ENCODE measurements at regions not wholly inside any gene's neighbourhood (a gene's known extent, or its start where the extent isn't known, plus 50 kb on each side); places are given as distances from the start of the nearest gene placed in this dataset.
"Not testable (repeated sequence)": the region's sequence is repeated elsewhere in the genome, so short reads cannot be mapped to it uniquely, and the experiment has no call there.

DNA sequence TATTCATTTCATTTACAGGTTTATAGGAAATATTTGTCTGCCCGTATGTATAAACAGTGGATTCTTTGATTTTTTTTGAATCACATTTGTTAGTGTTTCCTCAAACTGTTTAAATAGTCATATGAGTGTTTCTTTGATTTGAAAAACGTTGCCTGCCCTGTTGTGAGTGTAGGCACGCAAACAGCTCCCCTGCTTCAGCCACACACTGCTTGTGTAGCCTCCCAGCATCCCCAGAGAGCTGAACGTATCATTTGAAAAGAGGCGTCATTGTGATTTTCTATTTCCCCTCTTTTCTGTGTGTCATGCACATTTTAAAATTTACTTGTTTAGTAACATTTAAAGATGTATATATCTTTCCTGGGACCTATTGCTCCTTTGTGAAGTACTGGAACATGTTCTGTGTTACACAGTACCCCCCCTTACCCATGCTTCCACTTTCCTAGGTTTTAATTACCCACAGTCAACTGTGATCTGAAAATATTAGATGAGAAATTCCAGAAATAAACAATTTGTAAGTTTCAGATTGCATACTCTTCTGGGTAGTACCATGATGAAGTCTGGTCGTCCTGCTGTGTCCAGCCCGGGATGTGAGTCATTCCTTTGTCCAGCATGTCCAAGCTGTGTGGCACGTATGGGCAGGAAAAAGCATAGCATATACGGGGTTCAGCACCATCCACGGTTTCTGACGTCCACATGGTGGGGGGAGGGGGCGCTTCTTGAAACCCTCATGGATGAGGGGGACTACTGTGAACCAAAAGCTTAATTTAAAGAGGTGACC lies 78.7 kb downstream of the NPIPB11 start:
- not testable (repeated sequence) for H3K4me3 ChIP-seq (ENCODE audit: low read length in 3 of 3); H3K9me3 ChIP-seq (ENCODE audit: control insufficient read depth in 3 of 3, low read length in 3 of 3); H3K27ac ChIP-seq (ENCODE audit: low read depth, low read length); H3K27me3 ChIP-seq (ENCODE audit: control insufficient read depth in 3 of 3, insufficient read depth in 3 of 3, low read length in 3 of 3); H3K9ac ChIP-seq (ENCODE audit: low read depth in 1 of 3, low read length in 3 of 3); H3K36me3 ChIP-seq (ENCODE audit: control insufficient read depth in 3 of 3, insufficient read depth in 3 of 3, low read length in 3 of 3); H3K4me1 ChIP-seq (ENCODE audit: control insufficient read depth in 3 of 3, insufficient read depth in 3 of 3, low read length in 3 of 3)

- not testable (repeated sequence) for H3K4me3 ChIP-seq (ENCODE audit: low read length in 3 of 3); H3K27me3 ChIP-seq (ENCODE audit: control insufficient read depth in 3 of 3, insufficient read depth in 3 of 3, low read length in 3 of 3); H3K27ac ChIP-seq (ENCODE audit: low read depth, low read length); H3K9me3 ChIP-seq (ENCODE audit: control insufficient read depth in 3 of 3, low read length in 3 of 3); H3K36me3 ChIP-seq (ENCODE audit: control insufficient read depth in 3 of 3, insufficient read depth in 3 of 3, low read length in 3 of 3); H3K9ac ChIP-seq (ENCODE audit: low read depth in 1 of 3, low read length in 3 of 3); H3K4me1 ChIP-seq (ENCODE audit: control insufficient read depth in 3 of 3, insufficient read depth in 3 of 3, low read length in 3 of 3)
Measured at GRCh38 chr16:29326164-29327125, 80.1 kb downstream of the NPIPB11 start.

DNA sequence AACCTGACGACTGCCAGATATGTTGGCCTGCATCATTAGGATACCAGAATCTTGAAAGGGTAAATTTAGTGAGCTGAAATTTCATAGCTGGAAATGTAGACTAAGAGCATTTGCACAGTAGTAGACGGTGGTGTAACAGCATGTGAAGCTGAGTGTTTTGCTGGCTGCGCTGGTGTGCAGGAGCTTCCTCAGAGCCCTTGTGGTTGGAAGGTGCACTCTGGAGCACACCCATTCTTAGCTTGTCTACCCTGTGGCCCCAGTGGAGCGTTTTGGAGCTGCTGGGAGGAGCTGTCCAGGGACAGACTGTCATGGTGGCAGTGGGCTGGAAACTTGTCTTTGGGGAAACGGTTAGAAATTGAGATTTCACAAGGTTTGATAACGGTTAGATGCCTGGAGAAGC lies 82.8 kb downstream of the NPIPB11 start:
- not testable (repeated sequence) for H3K27ac ChIP-seq (ENCODE audit: low read depth, low read length); H3K9ac ChIP-seq (ENCODE audit: low read depth in 1 of 3, low read length in 3 of 3); H3K4me3 ChIP-seq (ENCODE audit: low read length in 3 of 3); H3K9me3 ChIP-seq (ENCODE audit: control insufficient read depth in 3 of 3, low read length in 3 of 3); H3K27me3 ChIP-seq (ENCODE audit: control insufficient read depth in 3 of 3, insufficient read depth in 3 of 3, low read length in 3 of 3); H3K4me1 ChIP-seq (ENCODE audit: control insufficient read depth in 3 of 3, insufficient read depth in 3 of 3, low read length in 3 of 3); H3K36me3 ChIP-seq (ENCODE audit: control insufficient read depth in 3 of 3, insufficient read depth in 3 of 3, low read length in 3 of 3)

- Histone ChIP-seq H3K27ac (ENCODE audit: low read depth, low read length) (no peak overlapping the region), H3K27me3 (ENCODE audit: control insufficient read depth in 3 of 3, insufficient read depth in 3 of 3, low read length in 3 of 3) (peaks cover 0 to 3% (median 0%) of the 10 kb centered on the region in 3 donors)
Measured at GRCh38 chr16:29321585-29321984, 84.9 kb downstream of the NPIPB11 start.

GRCh38 chr16:29321000-29321393 lies 85.5 kb downstream of the NPIPB11 start:
- Histone ChIP-seq H3K9ac (ENCODE audit: low read depth in 1 of 3, low read length in 3 of 3) (no peak overlapping the region), H3K4me1 (ENCODE audit: control insufficient read depth in 3 of 3, insufficient read depth in 3 of 3, low read length in 3 of 3) (peaks cover 2 to 4% (median 2%) of the 10 kb centered on the region in 3 donors), H3K9me3 (ENCODE audit: control insufficient read depth in 3 of 3, low read length in 3 of 3) (no peaks in the 10 kb centered on the region), H3K4me3 (ENCODE audit: low read length in 3 of 3) (no peak overlapping the region), H3K27ac (ENCODE audit: low read depth, low read length) (no peak overlapping the region), H3K36me3 (ENCODE audit: control insufficient read depth in 3 of 3, insufficient read depth in 3 of 3, low read length in 3 of 3) (no peaks in the 10 kb centered on the region), H3K27me3 (ENCODE audit: control insufficient read depth in 3 of 3, insufficient read depth in 3 of 3, low read length in 3 of 3) (peaks cover 0 to 7% (median 3%) of the 10 kb centered on the region in 3 donors)

More at GRCh38 chr16:29321585-29321984, 84.9 kb downstream of the NPIPB11 start:
- H3K36me3 ChIP-seq (ENCODE audit: control insufficient read depth in 3 of 3, insufficient read depth in 3 of 3, low read length in 3 of 3) = no peaks in the 10 kb centered on the region
- no peaks in the 10 kb centered on the region for H3K4me1 ChIP-seq (ENCODE audit: control insufficient read depth in 3 of 3, insufficient read depth in 3 of 3, low read length in 3 of 3)
- H3K9me3 ChIP-seq (ENCODE audit: control insufficient read depth in 3 of 3, low read length in 3 of 3) = no peaks in the 10 kb centered on the region
- H3K9ac ChIP-seq (ENCODE audit: low read depth in 1 of 3, low read length in 3 of 3) = no peak overlapping the region
- H3K4me3 ChIP-seq (ENCODE audit: low read length in 3 of 3) = no peak overlapping the region

DNA sequence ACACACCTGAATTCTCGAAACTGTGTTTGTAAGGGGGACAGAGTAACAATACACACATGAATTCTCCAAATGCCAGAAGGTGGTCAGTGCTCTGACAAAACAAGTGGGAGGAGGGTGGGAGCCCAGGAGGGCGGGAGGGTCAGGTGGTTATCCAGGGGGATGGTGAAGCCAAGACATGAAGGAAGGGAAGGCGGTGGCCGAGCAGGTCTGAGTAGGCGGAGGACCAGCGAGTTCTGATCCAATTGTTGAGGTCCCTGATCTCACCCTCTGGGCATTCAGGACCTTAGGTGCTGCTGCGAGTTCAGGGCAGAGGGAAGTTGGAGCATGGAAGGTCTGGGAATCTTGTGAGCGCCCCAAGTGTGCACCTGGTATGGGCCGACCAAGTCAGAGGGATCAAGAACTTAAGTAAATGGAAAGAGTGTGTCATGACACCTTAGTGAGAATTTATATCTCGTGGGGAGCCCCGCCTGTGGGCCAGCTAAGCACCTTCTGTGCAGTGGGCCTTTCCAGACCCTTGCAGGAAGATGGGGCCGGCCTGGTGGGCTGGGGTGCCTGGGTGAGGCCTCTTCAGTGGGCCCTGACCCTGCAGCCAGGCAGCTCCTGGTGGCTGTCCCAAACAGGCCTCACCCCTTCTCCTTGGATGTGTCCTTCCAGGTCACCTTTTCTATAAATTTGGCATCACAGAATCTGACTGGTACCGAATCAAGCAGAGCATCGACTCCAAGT lies 86.1 kb downstream of the NPIPB11 start:
- Histone ChIP-seq H3K36me3 (ENCODE audit: control insufficient read depth in 3 of 3, insufficient read depth in 3 of 3, low read length in 3 of 3) (no peaks in the 10 kb centered on the region), H3K27ac (ENCODE audit: low read depth, low read length) (no peak overlapping the region), H3K27me3 (ENCODE audit: control insufficient read depth in 3 of 3, insufficient read depth in 3 of 3, low read length in 3 of 3) (peaks cover 0 to 7% (median 3%) of the 10 kb centered on the region in 3 donors), H3K4me3 (ENCODE audit: low read length in 3 of 3) (no peak overlapping the region), H3K4me1 (ENCODE audit: control insufficient read depth in 3 of 3, insufficient read depth in 3 of 3, low read length in 3 of 3) (peaks cover 2 to 6% (median 3%) of the 10 kb centered on the region in 3 donors), H3K9me3 (ENCODE audit: control insufficient read depth in 3 of 3, low read length in 3 of 3) (no peaks in the 10 kb centered on the region), H3K9ac (ENCODE audit: low read depth in 1 of 3, low read length in 3 of 3) (no peak overlapping the region)

DNA sequence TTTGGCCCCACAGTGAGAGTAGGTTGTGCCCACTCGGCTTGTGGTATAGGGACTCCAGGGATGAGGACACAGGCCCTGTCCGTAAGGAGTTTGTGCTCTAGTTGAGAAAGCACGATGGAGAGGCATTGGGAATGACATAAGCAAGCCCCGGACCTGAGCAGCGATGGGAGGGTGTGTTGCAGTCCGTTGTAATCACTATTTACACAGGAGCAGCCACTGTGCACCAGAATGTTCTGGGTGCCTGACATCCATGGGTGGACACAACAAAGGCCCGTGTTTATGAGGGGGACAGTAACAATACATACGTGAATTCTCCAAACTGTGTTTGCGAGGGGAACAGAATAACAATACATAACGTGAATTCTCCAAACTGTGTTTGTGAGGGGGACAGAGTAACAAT lies 86.8 kb downstream of the NPIPB11 start:
- peaks cover 2 to 6% (median 3%) of the 10 kb centered on the region in 3 donors for H3K4me1 ChIP-seq (ENCODE audit: control insufficient read depth in 3 of 3, insufficient read depth in 3 of 3, low read length in 3 of 3)
- H3K4me3 ChIP-seq (ENCODE audit: low read length in 3 of 3) = no peak overlapping the region
- peaks cover 0 to 7% (median 3%) of the 10 kb centered on the region in 3 donors for H3K27me3 ChIP-seq (ENCODE audit: control insufficient read depth in 3 of 3, insufficient read depth in 3 of 3, low read length in 3 of 3)
- no peak overlapping the region for H3K9ac ChIP-seq (ENCODE audit: low read depth in 1 of 3, low read length in 3 of 3)
- no peaks in the 10 kb centered on the region for H3K36me3 ChIP-seq (ENCODE audit: control insufficient read depth in 3 of 3, insufficient read depth in 3 of 3, low read length in 3 of 3)
- H3K27ac ChIP-seq (ENCODE audit: low read depth, low read length) = no peak overlapping the region
- no peaks in the 10 kb centered on the region for H3K9me3 ChIP-seq (ENCODE audit: control insufficient read depth in 3 of 3, low read length in 3 of 3)

GRCh38 chr16:29318561-29318968 lies 87.9 kb downstream of the NPIPB11 start:
- H3K9ac ChIP-seq (ENCODE audit: low read depth in 1 of 3, low read length in 3 of 3); H3K4me3 ChIP-seq (ENCODE audit: low read length in 3 of 3); H3K27me3 ChIP-seq (ENCODE audit: control insufficient read depth in 3 of 3, insufficient read depth in 3 of 3, low read length in 3 of 3); H3K36me3 ChIP-seq (ENCODE audit: control insufficient read depth in 3 of 3, insufficient read depth in 3 of 3, low read length in 3 of 3); H3K9me3 ChIP-seq (ENCODE audit: control insufficient read depth in 3 of 3, low read length in 3 of 3); H3K4me1 ChIP-seq (ENCODE audit: control insufficient read depth in 3 of 3, insufficient read depth in 3 of 3, low read length in 3 of 3); H3K27ac ChIP-seq (ENCODE audit: low read depth, low read length): not testable (repeated sequence)

DNA sequence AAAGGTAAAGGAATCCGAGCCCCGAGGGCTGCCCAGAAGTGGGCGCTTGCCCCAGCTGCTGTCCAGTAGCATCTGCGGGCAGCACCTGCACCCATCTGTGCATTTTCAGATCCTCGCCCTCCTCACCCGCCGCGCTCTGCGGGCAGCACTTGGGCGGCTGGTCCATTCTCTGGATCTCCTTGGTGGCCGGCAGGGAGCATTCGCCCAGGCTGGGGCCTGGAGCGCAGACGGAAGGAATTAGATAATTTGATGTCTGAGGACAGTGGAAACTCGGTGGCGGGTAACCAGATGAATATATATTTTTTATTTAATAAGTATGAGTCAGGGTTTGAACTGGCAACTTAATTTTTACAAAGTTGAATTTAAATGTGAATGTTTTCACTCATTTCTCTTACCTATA lies 88.5 kb downstream of the NPIPB11 start:
- Histone ChIP-seq H3K9me3 (ENCODE audit: control insufficient read depth in 3 of 3, low read length in 3 of 3) (no peaks in the 10 kb centered on the region), H3K27me3 (ENCODE audit: control insufficient read depth in 3 of 3, insufficient read depth in 3 of 3, low read length in 3 of 3) (peaks cover 0 to 7% (median 3%) of the 10 kb centered on the region in 3 donors), H3K27ac (ENCODE audit: low read depth, low read length) (no peak overlapping the region), H3K4me1 (ENCODE audit: control insufficient read depth in 3 of 3, insufficient read depth in 3 of 3, low read length in 3 of 3) (peaks cover 2 to 6% (median 3%) of the 10 kb centered on the region in 3 donors), H3K4me3 (ENCODE audit: low read length in 3 of 3) (no peak overlapping the region), H3K36me3 (ENCODE audit: control insufficient read depth in 3 of 3, insufficient read depth in 3 of 3, low read length in 3 of 3) (no peaks in the 10 kb centered on the region), H3K9ac (ENCODE audit: low read depth in 1 of 3, low read length in 3 of 3) (no peak overlapping the region)
